NCI-H2196 (cell line): ENCODE measurements at regions not wholly inside any gene's neighbourhood (a gene's known extent, or its start where the extent isn't known, plus 50 kb on each side); places are given as distances from the start of the nearest gene placed in this dataset.
A peak's percentile ranks its signal among the peaks of the same experiment; 100 is the strongest.
"Not testable (repeated sequence)": the region's sequence is repeated elsewhere in the genome, so short reads cannot be mapped to it uniquely, and the experiment has no call there.

Source experiments
- DNase-seq: peaks from one replicate; lab custom pipeline; 2025; ENCODE audit not compliant: unreplicated experiment; lab: John Stamatoyannopoulos, UW

DNA sequence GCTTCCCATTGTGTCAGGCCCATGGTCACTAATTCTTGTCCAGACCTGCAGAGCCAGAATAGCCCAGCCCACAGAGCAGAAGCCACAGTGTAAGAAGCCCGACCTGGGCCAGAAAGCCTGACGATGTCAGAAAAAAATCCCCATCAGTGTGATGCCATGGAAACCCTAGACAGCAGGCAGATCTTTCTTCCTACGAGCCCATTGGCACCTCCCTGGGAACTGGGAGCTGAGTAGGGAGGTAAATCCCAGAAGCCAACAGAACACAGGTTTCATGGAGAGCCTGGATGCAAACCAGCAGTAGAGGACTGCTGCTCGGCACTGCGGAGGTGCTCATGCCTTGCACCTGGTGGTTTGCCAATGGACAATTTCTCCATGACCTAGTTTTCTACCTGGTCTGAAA, 82.2 kb upstream of the SLC22A16 start:
- DNase-seq: no peak

DNA sequence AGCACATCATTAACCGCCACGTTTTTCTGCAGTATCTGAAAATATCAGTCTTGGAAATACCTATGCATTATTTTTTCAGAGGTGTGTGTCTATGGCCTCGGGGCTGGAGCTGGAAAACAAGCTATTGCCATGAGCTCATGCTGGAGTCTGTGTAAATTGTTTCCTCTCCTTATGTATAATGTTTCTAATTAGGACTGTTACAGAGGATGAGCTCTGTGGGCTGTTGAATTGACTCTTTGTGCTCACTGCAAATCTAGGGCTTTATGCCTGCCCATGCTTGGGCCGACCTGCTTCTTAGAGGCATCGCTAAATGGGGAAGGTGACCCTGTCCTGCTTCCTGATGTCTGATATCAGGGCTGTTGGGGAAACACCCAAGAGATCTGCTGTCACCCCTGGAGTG, 80.8 kb upstream of the SLC22A16 start:
- no peak for DNase-seq

DNA sequence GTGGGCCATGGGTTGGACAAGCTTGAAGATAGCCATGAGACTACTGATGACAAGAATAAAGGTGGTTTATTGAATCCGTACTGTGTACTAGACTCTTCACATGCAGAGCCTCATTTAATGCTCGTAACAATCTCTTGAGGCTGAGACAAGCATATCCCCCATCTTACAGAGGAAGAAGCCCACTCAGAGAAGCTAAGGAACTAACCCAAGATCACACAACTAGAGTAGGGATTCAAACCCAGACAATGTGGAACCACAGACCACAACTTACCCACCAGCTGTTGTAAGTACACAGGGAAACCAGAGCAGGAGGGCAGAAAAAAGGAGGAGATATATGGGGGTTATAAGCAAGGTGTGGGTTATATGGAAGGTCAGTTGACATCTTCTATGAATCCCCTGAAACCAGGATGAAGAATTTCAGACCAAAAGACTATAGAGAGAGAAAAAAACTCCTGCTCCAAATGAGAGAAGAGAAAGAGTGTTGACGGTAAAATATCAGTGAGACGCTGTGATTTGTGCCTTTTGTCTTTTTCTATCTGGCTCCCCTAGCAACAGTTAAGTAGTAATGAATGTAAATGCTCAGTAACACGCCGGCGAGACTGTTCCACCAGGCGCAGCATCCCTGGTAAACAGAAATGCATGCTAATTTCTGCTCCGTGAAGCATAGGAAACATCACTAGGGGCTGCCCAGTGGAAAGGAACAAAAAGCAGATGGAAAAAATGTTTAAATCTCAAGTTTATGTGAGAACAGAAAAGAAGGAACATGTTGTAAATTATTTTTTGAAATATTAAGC, 80.1 kb upstream of the SLC22A16 start:
- no peak for DNase-seq

DNA sequence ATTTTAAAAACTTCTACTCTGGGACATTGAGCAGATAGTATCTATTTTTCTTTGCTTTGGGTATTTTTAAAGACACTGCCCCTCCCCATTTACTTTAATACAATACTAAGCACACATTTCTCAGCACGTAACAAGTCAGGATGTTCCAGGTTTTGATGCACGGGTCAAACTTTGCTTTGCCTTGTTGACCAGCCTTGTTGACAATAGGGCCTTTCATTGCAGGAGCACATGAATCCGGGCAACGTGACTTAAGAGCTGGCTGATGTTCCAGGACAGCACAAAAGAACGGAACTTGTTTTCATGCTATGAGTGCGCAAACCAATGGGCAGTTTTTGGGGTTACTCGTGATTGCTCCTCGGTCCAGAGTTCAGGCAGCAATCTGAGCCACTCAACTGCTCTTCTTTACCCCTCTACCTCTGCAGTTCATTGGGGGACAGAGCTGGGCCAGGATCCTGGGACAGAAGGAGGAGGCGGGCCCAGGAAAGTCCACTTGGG, 78.6 kb upstream of the SLC22A16 start:
- no peak for DNase-seq

DNA sequence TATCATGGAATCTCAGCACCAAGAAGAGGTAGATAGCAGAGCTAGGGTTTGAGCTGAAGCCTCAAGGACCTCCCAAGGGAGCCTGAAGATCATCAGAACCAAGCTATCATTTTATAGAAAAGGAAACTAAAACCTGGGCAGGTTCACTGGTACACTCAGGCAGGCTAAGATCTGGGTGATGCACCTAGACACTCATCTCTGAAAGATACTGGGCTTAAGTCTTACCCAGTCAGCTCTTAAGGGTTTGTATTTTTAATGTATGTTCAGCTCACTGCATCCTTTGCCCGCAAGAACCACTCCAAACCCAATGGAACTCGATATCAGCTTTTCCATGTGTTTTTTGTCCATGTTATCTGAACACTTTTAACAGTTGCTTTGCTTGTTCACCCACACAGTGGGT, 78.0 kb upstream of the SLC22A16 start:
- no peak for DNase-seq

DNA sequence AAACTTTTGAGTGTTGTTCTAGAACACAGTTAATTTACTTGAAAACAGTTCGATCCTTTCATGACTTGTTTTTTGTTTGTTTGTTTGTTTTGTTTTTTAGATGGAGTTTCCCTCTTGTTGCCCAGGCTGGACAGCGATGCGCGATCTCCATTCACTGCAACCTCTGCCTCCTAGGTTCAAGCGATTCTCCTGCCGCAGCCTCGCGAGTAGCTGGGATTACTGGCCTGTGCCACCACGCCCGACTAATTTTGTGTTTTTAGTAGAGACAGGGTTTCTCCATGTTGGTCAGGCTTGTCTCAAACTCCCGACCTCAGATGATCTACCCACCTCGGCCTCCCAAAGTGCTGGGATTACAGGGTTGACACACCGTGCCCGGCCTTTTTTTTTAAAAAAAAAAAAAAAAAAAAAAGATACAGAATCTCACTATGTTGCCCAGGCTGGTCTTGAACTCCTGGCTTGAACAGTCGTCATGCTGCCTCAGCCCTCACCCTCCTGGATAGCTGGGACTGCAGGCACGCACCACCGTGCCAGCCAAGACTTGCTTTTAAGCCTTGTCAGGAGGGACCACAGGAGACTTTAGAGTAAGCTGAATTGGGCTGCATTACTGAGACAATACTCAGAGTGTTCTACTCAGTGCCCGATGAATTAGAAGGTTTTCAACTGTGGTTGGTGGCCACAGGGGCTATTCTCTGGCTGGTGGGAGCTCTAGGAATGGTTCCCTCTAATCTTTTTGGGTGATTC, 76.7 kb upstream of the SLC22A16 start:
- DNase-seq: no peak

DNA sequence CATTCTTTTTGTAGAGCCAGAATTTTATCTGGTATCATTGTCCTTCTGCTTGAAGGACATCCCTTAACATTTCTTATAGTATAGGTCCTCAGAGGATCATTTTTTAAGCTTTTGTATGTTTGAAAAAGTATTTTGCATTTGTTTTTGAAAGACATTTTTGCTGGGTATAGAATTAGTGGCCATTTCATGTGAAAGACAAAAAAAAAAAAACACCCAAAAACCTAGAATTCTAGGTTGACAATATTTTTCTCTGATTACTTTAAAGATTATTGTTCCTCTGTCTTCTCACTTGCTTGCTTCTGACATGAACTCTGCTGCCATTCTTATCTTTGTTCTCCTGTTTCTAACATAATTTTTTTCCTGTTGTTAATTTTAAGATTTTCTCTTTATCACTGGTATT, 75.7 kb upstream of the SLC22A16 start:
- DNase-seq: no peak

DNA sequence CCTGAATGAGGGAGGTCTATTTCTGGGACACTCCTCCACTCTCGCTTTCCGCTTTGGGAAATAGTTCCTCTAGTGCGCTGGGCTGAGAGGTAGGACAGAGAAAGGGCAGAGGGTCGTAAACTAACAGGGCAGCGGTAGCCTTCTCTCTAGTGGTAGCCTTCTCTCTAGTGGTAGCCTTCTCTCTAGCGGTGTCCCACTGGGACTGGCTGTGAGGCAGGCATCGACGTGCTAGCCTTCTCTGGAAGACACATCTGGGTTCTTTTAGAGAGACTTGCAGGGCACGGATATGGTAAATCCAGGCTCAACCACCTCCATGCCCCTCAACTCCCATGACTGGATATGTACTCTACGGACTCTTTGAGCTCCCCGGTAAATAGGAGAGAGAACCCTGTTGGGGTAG, 74.7 kb upstream of the SLC22A16 start:
- no peak for DNase-seq

DNA sequence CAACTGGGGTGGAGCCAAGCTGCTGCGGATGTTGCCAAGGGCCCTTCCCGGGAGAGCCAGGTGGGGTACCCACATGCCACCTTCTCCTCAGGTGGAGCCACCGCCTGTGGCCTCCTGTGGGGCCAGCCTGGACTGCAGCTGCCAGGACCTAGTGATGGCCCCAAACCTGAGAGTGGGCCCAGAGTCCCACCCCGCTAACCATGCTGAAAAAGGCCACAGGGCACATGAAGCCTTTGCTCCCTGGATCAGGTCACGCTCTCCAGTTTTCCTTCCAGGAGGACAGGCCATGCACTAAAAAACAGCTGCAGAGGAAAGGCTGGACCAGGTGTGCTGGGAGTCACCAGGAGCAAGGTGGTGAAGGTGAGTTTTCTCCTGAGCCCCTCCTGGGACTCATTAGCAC, 73.9 kb upstream of the SLC22A16 start:
- DNase-seq: no peak

- no peak for DNase-seq
Observed at GRCh38 chr6:110549277-110549676, 72.9 kb upstream of the SLC22A16 start.

DNA sequence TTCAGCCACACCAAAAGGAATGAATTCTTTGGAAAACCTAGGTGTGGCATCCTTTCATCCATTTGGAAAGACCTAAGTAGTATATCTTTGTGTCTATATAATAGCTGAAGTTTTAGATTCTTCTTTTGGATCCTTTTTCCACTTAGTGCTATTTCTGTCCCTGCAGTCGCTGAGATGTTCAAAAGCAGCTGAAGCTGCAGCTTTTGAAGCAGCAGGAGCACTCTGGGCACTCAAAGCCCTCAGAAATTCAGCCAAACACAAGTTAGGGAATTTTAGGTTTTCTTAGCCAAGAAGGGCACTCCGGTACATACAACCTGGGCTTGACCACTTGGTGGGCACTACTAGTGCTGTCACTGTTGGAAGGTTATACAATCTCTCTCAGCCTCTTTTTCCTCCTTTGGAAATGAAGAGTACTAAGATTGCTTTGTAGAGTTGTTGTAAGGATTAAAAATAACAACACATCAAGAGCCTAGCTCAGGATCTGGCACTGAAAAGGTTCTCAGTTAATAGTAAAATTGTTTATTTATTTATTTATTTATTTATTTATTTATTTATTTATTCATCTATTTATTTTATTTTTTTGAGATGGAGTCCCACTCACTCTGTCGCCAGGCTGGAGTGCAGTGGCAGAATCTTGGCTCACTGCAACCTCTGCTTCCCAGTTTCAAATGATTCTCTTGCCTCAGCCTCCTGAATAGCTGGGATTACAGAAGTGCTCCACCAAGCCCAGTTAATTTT, 71.9 kb upstream of the SLC22A16 start:
- DNase-seq: no peak

GRCh38 chr6:110547266-110547964, 71.0 kb upstream of the SLC22A16 start:
- DNase-seq: no peak

GRCh38 chr6:110545081-110545872, 68.9 kb upstream of the SLC22A16 start:
- no peak for DNase-seq

DNA sequence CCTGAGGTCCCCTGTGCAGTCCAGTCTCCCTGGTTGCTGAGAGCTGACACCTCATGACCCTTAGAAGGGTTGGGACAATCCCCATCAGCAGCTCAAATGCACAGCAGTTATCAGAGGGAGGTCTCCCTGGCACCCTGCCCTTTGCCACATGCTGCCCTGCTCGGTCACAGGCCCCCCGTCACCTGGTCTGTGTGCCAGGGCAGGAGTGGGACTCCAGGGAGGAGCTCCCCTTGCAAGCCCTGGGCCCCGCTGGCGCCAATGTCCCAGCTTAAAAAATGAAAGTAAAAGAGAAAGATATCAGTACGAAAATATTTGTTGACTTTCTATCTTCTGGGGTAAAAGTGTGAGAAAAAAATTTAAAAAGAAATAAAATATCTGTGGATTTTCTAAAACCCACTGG, 68.1 kb upstream of the SLC22A16 start:
- no peak for DNase-seq

DNA sequence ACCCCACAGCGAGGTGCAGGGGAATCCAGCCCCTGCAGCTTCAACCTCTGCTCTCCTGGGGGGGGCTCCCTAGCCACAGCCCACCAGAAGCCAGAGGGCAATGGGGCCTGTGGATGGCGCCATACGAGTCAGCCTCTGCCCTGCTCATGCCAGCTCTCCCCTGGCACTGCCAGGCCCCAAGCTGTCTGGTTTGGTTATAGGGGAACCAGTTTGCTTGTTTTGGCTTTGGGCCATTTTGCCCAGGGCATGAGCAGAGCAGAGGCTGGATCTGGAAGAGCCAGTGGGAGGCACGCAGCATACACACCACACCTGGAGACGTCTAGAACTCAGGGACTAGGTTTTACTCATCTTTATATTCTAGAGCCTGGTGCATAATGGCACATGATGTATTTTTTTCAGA, 66.7 kb upstream of the SLC22A16 start:
- peak; percentile 48 for DNase-seq

DNA sequence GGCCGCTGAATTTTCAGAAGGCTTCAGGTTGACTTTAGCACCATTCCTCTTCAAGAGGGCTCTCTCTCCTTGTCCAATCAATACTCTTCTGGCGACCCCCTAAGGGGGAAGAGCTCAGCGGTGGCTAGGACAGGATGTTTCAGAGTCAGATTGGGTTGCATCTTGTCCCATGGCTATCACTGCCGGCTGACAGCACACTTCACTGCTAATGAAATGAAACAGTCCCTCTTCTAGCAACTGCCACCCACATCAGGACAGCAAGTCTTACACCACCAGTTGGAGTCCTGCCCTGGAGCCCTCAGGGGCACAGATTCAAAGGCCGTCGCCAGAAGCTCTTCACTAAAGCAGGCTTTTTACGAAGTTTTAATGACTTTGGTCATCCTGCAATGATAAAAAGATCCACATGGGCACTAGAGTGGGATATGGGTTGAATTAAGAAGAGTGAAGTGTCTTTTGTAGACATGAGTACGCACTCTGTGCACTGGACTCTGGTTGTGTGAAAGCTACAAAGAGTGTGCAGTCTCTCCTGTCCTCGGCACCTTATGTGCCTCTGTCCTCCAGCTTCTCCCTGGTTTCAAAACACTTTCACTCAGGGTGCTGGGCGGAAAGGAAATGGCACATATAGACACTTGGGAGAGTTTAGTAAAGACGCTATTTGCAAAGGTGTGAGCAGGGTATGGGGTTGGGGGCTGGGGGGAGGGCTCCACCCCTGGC, 66.1 kb upstream of the SLC22A16 start:
- no peak for DNase-seq

DNA sequence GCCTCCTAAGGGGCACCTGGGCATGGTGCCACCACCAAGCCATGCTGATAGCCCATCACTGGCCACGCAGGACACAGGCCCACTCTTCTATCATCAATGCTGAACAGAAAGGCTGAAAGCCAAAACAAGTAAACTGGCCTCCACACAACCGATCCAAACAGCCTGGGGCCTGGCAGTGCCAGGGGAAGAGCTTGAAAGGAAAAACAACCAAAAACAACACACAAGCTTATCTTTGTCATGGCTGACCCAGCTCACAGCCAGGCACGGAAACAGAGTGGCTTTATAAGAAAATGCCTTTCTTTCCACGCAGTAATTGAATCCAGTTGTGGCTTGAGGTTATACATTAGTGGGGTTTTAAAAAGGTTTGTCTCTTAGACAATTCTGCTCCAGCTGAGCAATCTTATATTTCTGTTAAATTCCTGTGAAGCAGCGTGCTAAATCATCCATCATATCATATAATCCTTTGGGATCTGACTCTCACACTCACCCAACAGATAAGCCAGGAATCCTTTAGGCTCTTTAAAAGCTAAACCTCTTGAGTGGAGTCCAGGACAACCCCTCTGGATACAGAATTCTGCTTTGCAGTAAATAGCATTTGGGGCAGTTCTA, 65.4 kb upstream of the SLC22A16 start:
- DNase-seq: no peak

GRCh38 chr6:110539277-110540019, 63.0 kb upstream of the SLC22A16 start:
- not testable (repeated sequence) for DNase-seq
